Suprapubic skin (tissue), 3 donors: ENCODE measurements at regions not wholly inside any gene's neighbourhood (a gene's known extent, or its start where the extent isn't known, plus 50 kb on each side); places are given as distances from the start of the nearest gene placed in this dataset.

Source experiments
- CTCF ChIP-seq, 2 donors: fragments of 200-600 bp in 1 of 2; fragments of 450-650 bp in 1 of 2; sonication (generic) in 1 of 2; IDR thresholded peaks; one replicate each; pipeline ENCODE4 v1.5.1; 2016 to 2019; ENCODE audit warnings: antibody characterized with exemption in 2 of 2, mild to moderate bottlenecking in 1 of 2, moderate library complexity in 1 of 2
- EP300 ChIP-seq: sonication (generic); formaldehyde crosslinking; IDR thresholded peaks from one replicate; pipeline ENCODE4 v1.6.1; 2017; ENCODE audit warnings: antibody characterized with exemption
- POLR2A ChIP-seq, 2 donors: fragments of 450-650 bp; IDR thresholded peaks; one replicate each; pipeline ENCODE4 v1.6.1; 2017; ENCODE audit warnings: antibody characterized with exemption in 2 of 2, mild to moderate bottlenecking in 2 of 2, moderate library complexity in 2 of 2

DNA sequence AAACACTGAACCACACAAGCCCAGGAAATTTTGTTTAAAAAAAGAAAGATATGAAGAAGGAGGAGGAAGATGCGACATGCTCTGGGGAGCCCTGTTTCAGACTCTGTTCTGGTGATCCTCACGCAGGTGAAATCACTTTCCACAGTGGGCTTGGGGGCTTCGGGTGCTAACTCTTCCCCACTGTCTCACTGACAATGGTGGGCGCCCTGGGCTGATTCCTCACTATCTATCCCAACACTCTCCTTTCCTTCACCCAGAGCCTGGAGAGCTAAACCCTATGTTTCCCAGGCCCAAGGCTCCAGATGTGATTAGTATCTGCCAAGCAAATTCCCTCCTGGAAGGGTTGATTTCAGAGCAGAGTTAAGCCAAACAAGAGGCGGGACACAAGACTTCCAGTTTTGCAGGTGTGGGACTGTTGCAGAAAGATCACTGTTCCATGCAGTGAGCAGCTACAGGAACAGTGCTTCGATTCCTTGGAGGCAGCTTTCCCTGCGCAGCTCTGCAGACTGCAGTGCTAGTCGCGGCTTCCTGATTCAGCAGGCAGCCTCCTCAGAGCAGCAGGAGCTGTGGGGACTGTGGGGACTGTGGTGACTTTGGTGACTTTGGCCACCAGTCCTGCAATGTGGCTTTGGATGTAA, 168.3 kb downstream of the RHOU start:
- TF ChIP-seq POLR2A (IDR thresholded peaks at IDR 0.05), result no peak
- TF ChIP-seq CTCF (IDR thresholded peaks at IDR 0.05), result no peak
- no peak for TF ChIP-seq EP300
